ENCODE measurements at regions not wholly inside any gene's neighbourhood (a gene's known extent, or its start where the extent isn't known, plus 50 kb on each side); places are given as distances from the start of the nearest gene placed in this dataset.

DNA sequence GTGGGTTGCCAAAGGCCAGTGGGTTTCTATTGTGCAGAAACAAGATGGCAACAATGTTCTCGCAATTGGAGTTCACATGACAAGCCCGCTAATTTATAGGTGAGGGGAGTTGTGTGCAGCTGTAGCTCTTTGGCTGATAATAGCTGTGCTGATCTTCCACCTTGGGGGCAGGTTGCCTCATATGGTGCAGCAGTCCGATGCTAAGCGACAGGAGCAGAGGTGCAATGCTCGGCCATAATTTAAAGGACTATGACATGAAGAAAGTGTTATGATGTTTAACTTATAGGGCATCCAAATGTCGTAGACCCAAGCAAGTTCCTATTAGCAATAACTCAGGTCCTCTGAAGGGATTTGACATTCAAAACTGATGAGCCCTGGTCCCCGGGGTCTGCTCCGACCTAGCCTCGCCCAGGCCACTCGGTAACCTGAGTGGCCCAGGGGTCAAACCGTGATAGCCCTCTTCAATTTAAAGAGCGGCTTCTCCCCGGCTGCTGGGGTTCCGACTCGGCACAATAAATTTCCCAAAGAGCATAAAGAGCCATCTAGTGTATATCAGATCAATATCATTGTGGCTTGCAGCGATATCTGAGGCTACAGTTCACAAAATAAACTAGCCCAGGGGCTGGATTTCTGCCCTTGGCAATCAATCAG lies 724.0 kb downstream of the IRX1 start:
- TF ChIP-seq JUND (IDR thresholded peaks at IDR 0.05; ENCODE audit: low read depth) = no peak
- DNase-seq (ENCODE audit: low read depth in 1 of 2, low spot score in 1 of 2) = no peak
- in situ Hi-C loops (cut with HindIII; ENCODE audit: low pct_unique_long_range_greater_than_20kb, low sequenced_read_pairs) = no loop called here

- TF ChIP-seq JUND (IDR thresholded peaks at IDR 0.05; ENCODE audit: low read depth) = no peak
- in situ Hi-C loops (cut with HindIII; ENCODE audit: low pct_unique_long_range_greater_than_20kb, low sequenced_read_pairs) = no loop called here
These were observed 734.7 kb downstream of the IRX1 start for GRCh38 chr5:4330327-4330726.

DNA sequence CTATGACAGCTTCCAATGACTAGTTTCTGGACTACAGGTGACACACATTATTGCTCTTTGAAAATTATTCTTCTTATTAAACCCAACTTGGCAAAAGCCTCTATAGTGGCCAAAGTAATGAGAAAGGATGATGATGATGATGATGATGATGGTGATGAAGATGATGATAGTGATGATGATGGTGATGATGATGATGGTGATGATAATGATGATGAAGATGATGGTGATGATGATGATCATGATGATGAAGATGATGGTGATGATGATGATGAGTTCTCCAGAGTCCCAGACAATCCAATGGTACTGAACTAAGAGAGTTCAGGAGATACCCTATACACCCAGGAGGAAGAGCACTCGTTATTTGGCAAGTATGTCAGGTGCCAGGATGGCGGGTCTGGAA lies 739.4 kb downstream of the IRX1 start:
- no peak for TF ChIP-seq JUND (IDR thresholded peaks at IDR 0.05; ENCODE audit: low read depth)
- no peak for DNase-seq (ENCODE audit: low read depth in 1 of 2, low spot score in 1 of 2)
- in situ Hi-C loops (cut with HindIII; ENCODE audit: low pct_unique_long_range_greater_than_20kb, low sequenced_read_pairs) = no loop called here

More at GRCh38 chr5:4330327-4330726, 734.7 kb downstream of the IRX1 start:
- DNase-seq (ENCODE audit: low read depth in 1 of 2, low spot score in 1 of 2) = no peak

- no peak for DNase-seq (ENCODE audit: low read depth in 1 of 2, low spot score in 1 of 2)
- in situ Hi-C loops (cut with HindIII; ENCODE audit: low pct_unique_long_range_greater_than_20kb, low sequenced_read_pairs) = no loop called here
- no peak for TF ChIP-seq JUND (IDR thresholded peaks at IDR 0.05; ENCODE audit: low read depth)
These were observed 741.9 kb downstream of the IRX1 start for GRCh38 chr5:4337519-4337918.

- no peak for TF ChIP-seq JUND (IDR thresholded peaks at IDR 0.05; ENCODE audit: low read depth)
- no peak for DNase-seq (ENCODE audit: low read depth in 1 of 2, low spot score in 1 of 2)
- in situ Hi-C loops (cut with HindIII; ENCODE audit: low pct_unique_long_range_greater_than_20kb, low sequenced_read_pairs) = no loop called here
These were observed 744.3 kb downstream of the IRX1 start for GRCh38 chr5:4339949-4340348.

DNA sequence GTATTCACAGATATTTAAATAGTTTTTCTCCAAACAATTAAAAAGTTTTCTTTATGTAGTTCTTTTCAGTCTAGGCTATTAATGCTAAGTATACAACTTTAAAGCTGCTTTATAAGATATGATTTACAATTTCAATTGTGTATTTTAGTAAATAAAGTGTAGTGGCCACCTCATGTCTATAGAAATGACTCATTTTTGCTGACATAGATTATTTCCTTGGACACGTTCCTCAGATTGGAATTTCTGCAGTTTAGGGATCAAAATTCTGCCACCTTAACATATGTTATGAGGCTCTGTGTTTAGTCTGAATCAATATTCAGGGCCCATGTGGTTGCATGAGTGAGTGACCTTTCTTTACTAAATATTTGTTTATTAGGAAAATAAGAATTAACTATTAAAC lies 750.2 kb downstream of the IRX1 start:
- in situ Hi-C loops (cut with HindIII; ENCODE audit: low pct_unique_long_range_greater_than_20kb, low sequenced_read_pairs) = no loop called here
- TF ChIP-seq JUND (IDR thresholded peaks at IDR 0.05; ENCODE audit: low read depth) = no peak
- no peak for DNase-seq (ENCODE audit: low read depth in 1 of 2, low spot score in 1 of 2)

DNA sequence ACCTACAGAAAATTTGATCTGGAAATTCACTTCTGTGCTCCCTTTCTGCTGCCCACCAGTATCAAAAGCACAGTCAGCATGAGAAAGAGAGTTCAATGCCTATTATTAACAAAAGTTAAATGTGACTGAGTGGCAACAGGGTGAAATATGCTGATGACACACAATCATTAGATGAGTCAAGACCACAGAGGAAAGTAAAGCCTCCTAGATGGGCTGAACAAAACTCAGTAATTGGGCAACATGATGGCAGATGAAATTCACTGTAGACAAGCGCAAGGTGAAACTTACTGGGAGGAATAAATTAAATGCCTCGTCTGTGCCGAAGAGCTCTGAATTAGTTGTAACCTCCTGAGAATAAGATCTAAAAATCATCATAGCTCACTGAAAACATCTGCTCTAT lies 752.8 kb downstream of the IRX1 start:
- DNase-seq (ENCODE audit: low read depth in 1 of 2, low spot score in 1 of 2) = no peak
- TF ChIP-seq JUND (IDR thresholded peaks at IDR 0.05; ENCODE audit: low read depth) = no peak
- in situ Hi-C loops (cut with HindIII; ENCODE audit: low pct_unique_long_range_greater_than_20kb, low sequenced_read_pairs) = no loop called here

- TF ChIP-seq JUND (IDR thresholded peaks at IDR 0.05; ENCODE audit: low read depth) = no peak
- DNase-seq (ENCODE audit: low read depth in 1 of 2, low spot score in 1 of 2) = no peak
- in situ Hi-C loops (cut with HindIII; ENCODE audit: low pct_unique_long_range_greater_than_20kb, low sequenced_read_pairs) = no loop called here
These were observed 753.3 kb downstream of the IRX1 start for GRCh38 chr5:4348919-4349318.

DNA sequence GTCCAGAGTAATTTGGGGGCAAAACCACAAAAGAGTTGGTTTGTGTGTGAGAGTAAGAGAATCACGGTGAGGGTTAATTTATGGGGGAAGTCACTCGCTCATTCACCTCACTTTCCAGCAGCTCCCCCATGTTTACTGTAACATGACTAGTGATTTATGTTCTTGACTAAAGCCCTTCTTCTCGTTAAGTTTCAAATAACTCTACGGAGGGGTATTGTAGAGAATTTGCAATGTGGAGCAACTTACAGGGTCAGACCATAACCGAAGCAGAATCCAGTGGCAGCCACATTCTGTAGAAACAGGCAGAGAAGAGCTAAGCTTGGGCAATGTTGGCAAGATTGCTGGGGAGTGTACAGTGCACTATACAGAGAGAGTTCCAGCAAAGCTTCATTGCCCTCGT lies 760.6 kb downstream of the IRX1 start:
- no peak for DNase-seq (ENCODE audit: low read depth in 1 of 2, low spot score in 1 of 2)
- no peak for TF ChIP-seq JUND (IDR thresholded peaks at IDR 0.05; ENCODE audit: low read depth)
- in situ Hi-C loops (cut with HindIII; ENCODE audit: low pct_unique_long_range_greater_than_20kb, low sequenced_read_pairs) = no loop called here

DNA sequence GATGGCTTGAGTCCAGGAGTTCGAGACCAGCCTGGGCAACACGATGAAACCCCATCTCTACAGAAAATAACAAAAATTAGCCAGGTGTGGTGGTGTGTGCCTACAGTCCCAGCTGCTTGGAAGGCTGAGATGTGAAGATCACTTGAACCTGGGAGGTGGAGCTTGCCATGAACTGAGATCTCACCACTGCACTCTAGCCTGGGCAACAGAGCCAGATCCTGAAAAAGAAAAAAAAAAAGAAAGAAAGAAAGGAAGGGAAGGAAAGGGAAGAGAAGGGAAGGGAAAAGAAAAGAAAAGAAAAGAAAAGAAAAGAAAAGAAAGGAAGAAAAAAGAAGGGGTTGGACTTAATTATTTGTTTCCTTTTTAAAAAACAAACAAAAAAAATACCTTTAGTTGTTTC lies 764.2 kb downstream of the IRX1 start:
- no peak for DNase-seq (ENCODE audit: low read depth in 1 of 2, low spot score in 1 of 2)
- no peak for TF ChIP-seq JUND (IDR thresholded peaks at IDR 0.05; ENCODE audit: low read depth)
- in situ Hi-C loops (cut with HindIII; ENCODE audit: low pct_unique_long_range_greater_than_20kb, low sequenced_read_pairs) = no loop called here

- no peak for TF ChIP-seq JUND (IDR thresholded peaks at IDR 0.05; ENCODE audit: low read depth)
- in situ Hi-C loops (cut with HindIII; ENCODE audit: low pct_unique_long_range_greater_than_20kb, low sequenced_read_pairs) = no loop called here
- DNase-seq (ENCODE audit: low read depth in 1 of 2, low spot score in 1 of 2) = no peak
These were observed 766.1 kb downstream of the IRX1 start for GRCh38 chr5:4361753-4362152.

GRCh38 chr5:4362411-4362810 lies 766.8 kb downstream of the IRX1 start:
- no peak for TF ChIP-seq JUND (IDR thresholded peaks at IDR 0.05; ENCODE audit: low read depth)
- no peak for DNase-seq (ENCODE audit: low read depth in 1 of 2, low spot score in 1 of 2)
- in situ Hi-C loops (cut with HindIII; ENCODE audit: low pct_unique_long_range_greater_than_20kb, low sequenced_read_pairs) = no loop called here

DNA sequence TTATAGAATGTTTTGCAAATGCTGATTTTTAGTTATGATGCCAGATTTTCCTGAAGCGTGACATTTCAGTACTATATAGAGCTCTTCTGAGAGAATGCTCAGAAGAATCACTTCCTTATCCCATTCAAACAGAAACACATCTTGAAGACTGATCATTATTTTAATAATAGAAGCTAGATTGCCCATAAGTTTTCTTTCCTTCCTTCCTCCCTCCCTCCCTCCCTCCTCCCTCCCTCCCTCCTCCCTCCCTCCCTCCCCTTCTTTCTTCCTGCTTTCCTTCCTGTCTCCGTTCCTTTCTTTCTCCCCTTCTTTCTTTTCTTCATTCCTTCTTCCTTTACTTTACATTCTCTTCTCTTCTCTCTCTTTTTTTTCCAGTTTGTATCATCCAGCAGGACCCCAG lies 767.4 kb downstream of the IRX1 start:
- TF ChIP-seq JUND (IDR thresholded peaks at IDR 0.05; ENCODE audit: low read depth) = no peak
- in situ Hi-C loops (cut with HindIII; ENCODE audit: low pct_unique_long_range_greater_than_20kb, low sequenced_read_pairs) = no loop called here
- DNase-seq (ENCODE audit: low read depth in 1 of 2, low spot score in 1 of 2) = no peak

DNA sequence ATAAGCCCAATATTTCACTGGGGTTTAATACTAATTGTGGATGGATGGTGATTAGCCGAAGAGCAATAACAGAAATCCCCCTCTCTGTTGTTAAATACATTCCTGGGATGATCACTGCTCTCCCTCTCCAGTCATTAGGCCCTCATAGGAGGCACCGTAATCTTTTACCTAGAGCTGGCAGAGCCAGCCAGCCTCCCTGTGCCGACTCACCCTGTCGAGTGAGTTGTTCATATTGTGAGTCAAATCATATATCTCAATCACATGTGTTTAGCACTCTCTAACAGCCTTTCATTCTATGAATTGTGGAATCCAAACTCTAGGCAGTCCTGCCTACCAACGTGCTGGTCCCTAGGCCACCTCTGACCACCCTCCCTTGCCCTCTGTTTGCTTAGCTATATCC lies 771.0 kb downstream of the IRX1 start:
- no peak for DNase-seq (ENCODE audit: low read depth in 1 of 2, low spot score in 1 of 2)
- in situ Hi-C loops (cut with HindIII; ENCODE audit: low pct_unique_long_range_greater_than_20kb, low sequenced_read_pairs) = no loop called here
- no peak for TF ChIP-seq JUND (IDR thresholded peaks at IDR 0.05; ENCODE audit: low read depth)
